Hepatocyte (in vitro differentiated cells): ENCODE measurements at regions not wholly inside any gene's neighbourhood (a gene's known extent, or its start where the extent isn't known, plus 50 kb on each side); places are given as distances from the start of the nearest gene placed in this dataset.

Source experiments
- EZH2 ChIP-seq: fragments of 200-600 bp; sonication (generic); IDR thresholded peaks from 2 replicates; pipeline ENCODE4 v1.6.1; 2016; ENCODE audit warnings: antibody characterized with exemption, mild to moderate bottlenecking, borderline replicate concordance
- TF ChIP-seq, protein P1 (sequence below): fragments of 200-600 bp; sonication (generic); IDR thresholded peaks from 2 replicates; pipeline ENCODE4 v1.5.1; 2016; ENCODE audit warnings: antibody characterized with exemption, mild to moderate bottlenecking; ENCODE audit not compliant: poor library complexity

DNA sequence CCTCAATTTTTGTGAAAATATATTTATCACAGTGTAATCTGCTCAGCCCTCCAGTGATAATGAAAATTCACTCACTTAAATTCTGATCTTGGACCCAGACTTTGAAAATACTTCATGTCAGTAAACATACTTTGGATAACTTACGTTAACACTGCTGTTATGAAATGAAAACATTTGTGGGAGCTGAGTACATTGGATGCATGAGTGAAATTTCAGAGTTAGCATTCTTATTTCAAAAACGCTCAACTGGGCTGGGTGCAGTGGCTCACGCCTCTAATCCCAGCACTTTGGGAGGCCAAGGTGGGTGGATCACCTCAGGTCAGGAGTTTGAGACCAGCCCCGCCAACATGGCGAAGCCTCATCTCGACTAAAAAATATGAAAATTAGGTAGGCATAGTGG, 196.4 kb downstream of the UTRN start:
- TF ChIP-seq EZH2: no peak
- TF ChIP-seq, protein P1, sequence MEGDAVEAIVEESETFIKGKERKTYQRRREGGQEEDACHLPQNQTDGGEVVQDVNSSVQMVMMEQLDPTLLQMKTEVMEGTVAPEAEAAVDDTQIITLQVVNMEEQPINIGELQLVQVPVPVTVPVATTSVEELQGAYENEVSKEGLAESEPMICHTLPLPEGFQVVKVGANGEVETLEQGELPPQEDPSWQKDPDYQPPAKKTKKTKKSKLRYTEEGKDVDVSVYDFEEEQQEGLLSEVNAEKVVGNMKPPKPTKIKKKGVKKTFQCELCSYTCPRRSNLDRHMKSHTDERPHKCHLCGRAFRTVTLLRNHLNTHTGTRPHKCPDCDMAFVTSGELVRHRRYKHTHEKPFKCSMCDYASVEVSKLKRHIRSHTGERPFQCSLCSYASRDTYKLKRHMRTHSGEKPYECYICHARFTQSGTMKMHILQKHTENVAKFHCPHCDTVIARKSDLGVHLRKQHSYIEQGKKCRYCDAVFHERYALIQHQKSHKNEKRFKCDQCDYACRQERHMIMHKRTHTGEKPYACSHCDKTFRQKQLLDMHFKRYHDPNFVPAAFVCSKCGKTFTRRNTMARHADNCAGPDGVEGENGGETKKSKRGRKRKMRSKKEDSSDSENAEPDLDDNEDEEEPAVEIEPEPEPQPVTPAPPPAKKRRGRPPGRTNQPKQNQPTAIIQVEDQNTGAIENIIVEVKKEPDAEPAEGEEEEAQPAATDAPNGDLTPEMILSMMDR: no peak
